Endothelial cell of umbilical vein (primary cell): ENCODE measurements at regions not wholly inside any gene's neighbourhood (a gene's known extent, or its start where the extent isn't known, plus 50 kb on each side); places are given as distances from the start of the nearest gene placed in this dataset.

ENCODE experiments used
- BruUV-seq: library from RNA; stranded (reverse); fragments of 400-500 nt; replicated peaks from 2 replicates; lab custom pipeline; 2021; lab: Mats Ljungman, UMichigan
- CTCF ChIA-PET: fragments of 300-600, 350-600 bp; sonication (Branson Sonifier 250); formaldehyde crosslinking; loops from one replicate; lab custom pipeline; 2021; ENCODE audit warnings: antibody characterized with exemption, inconsistent platforms; lab: Charles Lee
- POLR2A ChIA-PET: fragments of 300-600, 350-600 bp; sonication (Branson Sonifier 250); formaldehyde crosslinking; loops from one replicate; lab custom pipeline; 2021; ENCODE audit warnings: antibody characterized with exemption, inconsistent platforms; lab: Charles Lee
- DNase-seq: peaks from one replicate; pipeline ENCODE4 v3.0.0-alpha.2; 2011; ENCODE audit warnings: low read depth, low spot score
- FAIRE-seq: peaks from 2 replicates; lab custom pipeline; 2011; peaks lifted over from hg19 to GRCh38; lab: Jason Lieb, UNC
- H2AFZ ChIP-seq: 2 replicates; pipeline ENCODE4 v1.6.0; 2012; ENCODE audit warnings: low read depth, low read length, control low read depth, inconsistent platforms
- H3K27ac ChIP-seq: 2 replicates; pipeline ENCODE4 v1.5.1; 2011; ENCODE audit warnings: low read depth, mild to moderate bottlenecking, control low read depth, low read length, moderate library complexity; ENCODE audit not compliant: insufficient read depth
- H3K27me3 ChIP-seq, 2 experiments: 2 replicates each; pipeline versions ENCODE4 v1.6.0 to v1.6.1; 2011; ENCODE audit warnings: low read length in 2 of 2, mixed read lengths in 1 of 2; ENCODE audit not compliant: control insufficient read depth in 2 of 2, insufficient read depth in 2 of 2
- H3K36me3 ChIP-seq, 2 experiments: 2 replicates in 1 of 2; 3 replicates in 1 of 2; pipeline ENCODE4 v1.5.1; 2011; ENCODE audit warnings: low read length in 2 of 2, mild to moderate bottlenecking in 1 of 2, moderate library complexity in 1 of 2; ENCODE audit not compliant: control insufficient read depth in 2 of 2, insufficient read depth in 2 of 2; ENCODE audit errors: extremely low read depth in 1 of 2
- H3K4me1 ChIP-seq: 3 replicates; pipeline ENCODE4 v1.5.1; 2011; ENCODE audit warnings: mild to moderate bottlenecking, low read length; ENCODE audit not compliant: control insufficient read depth, insufficient read depth; ENCODE audit errors: extremely low read depth
- H3K4me2 ChIP-seq: 2 replicates; pipeline ENCODE4 v1.6.1; 2011; ENCODE audit warnings: low read length, control low read depth, mixed read lengths; ENCODE audit not compliant: insufficient read depth
- H3K4me3 ChIP-seq, 3 experiments: fragments of 200-600 bp in 1 of 3; sonication (generic), shearing (Covaris generic) in 1 of 3; replicated peaks in 1 of 3; 2 replicates each; pipeline ENCODE4 v1.5.1; 2011 to 2016; ENCODE audit warnings: control low read depth in 3 of 3, low read length in 3 of 3, mild to moderate bottlenecking in 2 of 3, inconsistent platforms in 1 of 3, low read depth in 1 of 3, moderate library complexity in 1 of 3; ENCODE audit not compliant: insufficient read depth in 1 of 3
- H3K79me2 ChIP-seq: 2 replicates; pipeline ENCODE4 v1.6.0; 2012; ENCODE audit warnings: low read length, inconsistent platforms; ENCODE audit not compliant: control insufficient read depth, insufficient read depth
- H3K9ac ChIP-seq: replicated peaks from 2 replicates; pipeline ENCODE3; 2011; ENCODE audit warnings: low read length, control low read depth; ENCODE audit not compliant: insufficient read depth; ENCODE audit errors: extremely low read depth
- H3K9me1 ChIP-seq: replicated peaks from 3 replicates; pipeline ENCODE4 v1.6.0; 2011; ENCODE audit warnings: mild to moderate bottlenecking, low read length; ENCODE audit not compliant: control insufficient read depth, insufficient read depth; ENCODE audit errors: extremely low read depth
- H3K9me3 ChIP-seq: replicated peaks from 2 replicates; pipeline ENCODE4 v1.5.1; 2012; ENCODE audit warnings: low read length, inconsistent platforms; ENCODE audit not compliant: control insufficient read depth, insufficient read depth
- H4K20me1 ChIP-seq: replicated peaks from 2 replicates; pipeline ENCODE3; 2011; ENCODE audit warnings: mild to moderate bottlenecking, low read length; ENCODE audit not compliant: control insufficient read depth, insufficient read depth; ENCODE audit errors: extremely low read depth
- CTCF ChIP-seq, 2 donors: IDR thresholded peaks; 1 replicate in 1 of 2; 2 replicates in 1 of 2; pipeline ENCODE4 v1.5.1; 2011; ENCODE audit warnings: low read length in 2 of 2, mild to moderate bottlenecking in 2 of 2, moderate library complexity in 2 of 2, control low read depth in 1 of 2, inconsistent platforms in 1 of 2, low read depth in 1 of 2; ENCODE audit not compliant: insufficient read depth in 1 of 2; ENCODE audit errors: extremely low read depth in 1 of 2
- EZH2 ChIP-seq: IDR thresholded peaks from 2 replicates; pipeline ENCODE4 v1.6.1; 2012; ENCODE audit warnings: borderline replicate concordance, low read depth, mild to moderate bottlenecking, moderate library complexity, low read length, inconsistent platforms; ENCODE audit not compliant: severe bottlenecking
- FOS ChIP-seq: IDR thresholded peaks from 2 replicates; pipeline ENCODE4 v1.6.1; 2011; ENCODE audit warnings: mild to moderate bottlenecking, low read length, moderate library complexity, borderline replicate concordance; ENCODE audit not compliant: insufficient read depth
- GATA2 ChIP-seq: IDR thresholded peaks from 2 replicates; pipeline ENCODE4 v1.7.0; 2011; ENCODE audit warnings: low read depth, mild to moderate bottlenecking, moderate library complexity, mixed read lengths, low read length; ENCODE audit not compliant: insufficient read length, insufficient read depth
- JUN ChIP-seq: IDR thresholded peaks from 2 replicates; pipeline ENCODE4 v1.6.1; 2011; ENCODE audit warnings: borderline replicate concordance, low read depth; ENCODE audit not compliant: insufficient read length, insufficient read depth
- MAX ChIP-seq: IDR thresholded peaks from 2 replicates; pipeline ENCODE4 v1.6.1; 2011; ENCODE audit not compliant: insufficient read depth, insufficient read length
- MYC ChIP-seq: IDR thresholded peaks from one replicate; pipeline ENCODE4 v1.6.1; 2011; ENCODE audit warnings: mild to moderate bottlenecking, low read depth, low read length
- POLR2A ChIP-seq: IDR thresholded peaks from 2 replicates; pipeline ENCODE4 v1.6.1; 2012; ENCODE audit warnings: low read depth, mild to moderate bottlenecking, control low read depth, low read length
- POLR2AphosphoS5 ChIP-seq: IDR thresholded peaks from 2 replicates; pipeline ENCODE4 v1.6.1; 2012; ENCODE audit warnings: low read depth, mild to moderate bottlenecking, control low read depth, low read length, moderate library complexity; ENCODE audit not compliant: insufficient read depth
- dilution Hi-C: fragments of 300-500 bp; cut with MboI; formaldehyde crosslinking; loops from one replicate; pipeline ENCODE4 v1.15.0; 2019; ENCODE audit warnings: low sequenced_read_pairs; ENCODE audit not compliant: extremely low pct_ligation_motif_present
- intact Hi-C: fragments of 100-400 bp; cut with micrococcal nuclease; formaldehyde crosslinking; loops from one replicate; pipeline ENCODE4 v1.10.0; 2022

- Histone ChIP-seq H3K4me2 (no peak overlapping the region), H3K79me2 (no peaks in the 10 kb centered on the region), H3K9me3 (no peaks in the 10 kb centered on the region), H3K4me1 (no peaks in the 10 kb centered on the region), H3K4me3 (no peak overlapping the region), H2AFZ (no peak overlapping the region), H3K36me3 (no peaks in the 10 kb centered on the region), H3K27ac (no peak overlapping the region), H4K20me1 (no peaks in the 10 kb centered on the region), H3K9me1 (no peaks in the 10 kb centered on the region), H3K9ac (no peak overlapping the region), H3K27me3 (no peaks in the 10 kb centered on the region)
- ChIA-PET POLR2A (no interaction called here), CTCF (no interaction called here)
- FAIRE-seq (no peak), DNase-seq (no peak)
- dilution Hi-C loops = no loop called here
- intact Hi-C loops = no loop called here
- no TSS peak for BruUV-seq
- TF ChIP-seq JUN = no peak
- TF ChIP-seq POLR2A = no peak
- no peak for TF ChIP-seq GATA2
- no peak for TF ChIP-seq CTCF (IDR thresholded peaks at IDR 0.05; ENCODE audit: extremely low read depth in 1 of 2, insufficient read depth in 1 of 2, low read depth in 1 of 2, low read length in 2 of 2)
- TF ChIP-seq MYC = no peak
- no peak for TF ChIP-seq FOS
- TF ChIP-seq MAX = no peak
- no peak for TF ChIP-seq POLR2AphosphoS5
- no peak for TF ChIP-seq EZH2
Measured at GRCh38 chr2:219759801-219760200, 132.4 kb downstream of the SLC4A3 start.
